AG04450 (cell line): ENCODE measurements at regions not wholly inside any gene's neighbourhood (a gene's known extent, or its start where the extent isn't known, plus 50 kb on each side); places are given as distances from the start of the nearest gene placed in this dataset.

Experiments
- CTCF ChIA-PET: fragments of 300-600, 350-600 bp; formaldehyde crosslinking; extraction: SDS; loops from one replicate; lab custom pipeline; 2022; ENCODE audit warnings: antibody characterized with exemption, inconsistent platforms; lab: Charles Lee
- POLR2A ChIA-PET: fragments of 350-600 bp; formaldehyde crosslinking; extraction: SDS; loops from one replicate; lab custom pipeline; 2021; ENCODE audit warnings: antibody characterized with exemption, inconsistent platforms; lab: Yijun Ruan, JAX
- DNase-seq: peaks from one replicate; pipeline ENCODE4 v3.0.0-alpha.2; 2011; ENCODE audit warnings: low read depth, low spot score
- H3K27ac ChIP-seq: one replicate; pipeline ENCODE4 v1.5.1; 2012; ENCODE audit warnings: low read depth, low read length, control low read depth
- H3K27me3 ChIP-seq: one replicate; pipeline ENCODE4 v1.6.0; 2012; ENCODE audit warnings: low read length; ENCODE audit not compliant: control insufficient read depth, insufficient read depth
- H3K4me3 ChIP-seq: 2 replicates; pipeline ENCODE4 v1.5.1; 2011; ENCODE audit warnings: mild to moderate bottlenecking, low read depth, low read length, control low read depth
- H3K9me3 ChIP-seq: 2 replicates; pipeline ENCODE4 v1.5.1; 2012; ENCODE audit warnings: low read length; ENCODE audit not compliant: control insufficient read depth, insufficient read depth
- TF ChIP-seq, protein P1 (sequence below): IDR thresholded peaks from 2 replicates; pipeline ENCODE4 v1.5.1; 2011; ENCODE audit warnings: low read depth, low read length, control low read depth, inconsistent platforms

DNA sequence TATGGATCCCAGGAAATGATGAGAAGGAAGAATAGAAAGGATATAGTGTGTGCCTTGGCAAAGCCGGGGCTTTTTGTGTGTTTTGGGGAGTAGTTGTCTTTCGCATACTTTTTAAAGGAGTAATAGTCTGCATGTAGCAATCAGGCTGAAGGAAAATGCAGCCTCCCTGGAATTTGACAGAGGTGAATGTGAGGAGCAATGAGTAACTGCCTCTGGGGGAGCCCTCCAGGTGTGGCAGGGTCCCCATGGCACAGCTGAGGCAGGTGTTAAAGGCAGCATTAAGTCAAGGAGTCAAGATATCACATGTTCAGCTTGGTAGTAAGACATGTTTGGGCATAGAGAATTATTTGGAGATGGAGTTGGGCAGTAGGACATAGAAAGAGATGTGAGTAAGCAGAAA, 203.1 kb downstream of the C6orf118 start:
- ChIA-PET CTCF (no interaction called here), POLR2A (no interaction called here)
- Histone ChIP-seq H3K27me3 (no peaks in the 10 kb centered on the region), H3K9me3 (peaks cover 39% of the 10 kb centered on the region), H3K27ac (no peak overlapping the region), H3K4me3 (no peak overlapping the region)
- TF ChIP-seq, protein P1, sequence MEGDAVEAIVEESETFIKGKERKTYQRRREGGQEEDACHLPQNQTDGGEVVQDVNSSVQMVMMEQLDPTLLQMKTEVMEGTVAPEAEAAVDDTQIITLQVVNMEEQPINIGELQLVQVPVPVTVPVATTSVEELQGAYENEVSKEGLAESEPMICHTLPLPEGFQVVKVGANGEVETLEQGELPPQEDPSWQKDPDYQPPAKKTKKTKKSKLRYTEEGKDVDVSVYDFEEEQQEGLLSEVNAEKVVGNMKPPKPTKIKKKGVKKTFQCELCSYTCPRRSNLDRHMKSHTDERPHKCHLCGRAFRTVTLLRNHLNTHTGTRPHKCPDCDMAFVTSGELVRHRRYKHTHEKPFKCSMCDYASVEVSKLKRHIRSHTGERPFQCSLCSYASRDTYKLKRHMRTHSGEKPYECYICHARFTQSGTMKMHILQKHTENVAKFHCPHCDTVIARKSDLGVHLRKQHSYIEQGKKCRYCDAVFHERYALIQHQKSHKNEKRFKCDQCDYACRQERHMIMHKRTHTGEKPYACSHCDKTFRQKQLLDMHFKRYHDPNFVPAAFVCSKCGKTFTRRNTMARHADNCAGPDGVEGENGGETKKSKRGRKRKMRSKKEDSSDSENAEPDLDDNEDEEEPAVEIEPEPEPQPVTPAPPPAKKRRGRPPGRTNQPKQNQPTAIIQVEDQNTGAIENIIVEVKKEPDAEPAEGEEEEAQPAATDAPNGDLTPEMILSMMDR = no peak
- DNase-seq = no peak

DNA sequence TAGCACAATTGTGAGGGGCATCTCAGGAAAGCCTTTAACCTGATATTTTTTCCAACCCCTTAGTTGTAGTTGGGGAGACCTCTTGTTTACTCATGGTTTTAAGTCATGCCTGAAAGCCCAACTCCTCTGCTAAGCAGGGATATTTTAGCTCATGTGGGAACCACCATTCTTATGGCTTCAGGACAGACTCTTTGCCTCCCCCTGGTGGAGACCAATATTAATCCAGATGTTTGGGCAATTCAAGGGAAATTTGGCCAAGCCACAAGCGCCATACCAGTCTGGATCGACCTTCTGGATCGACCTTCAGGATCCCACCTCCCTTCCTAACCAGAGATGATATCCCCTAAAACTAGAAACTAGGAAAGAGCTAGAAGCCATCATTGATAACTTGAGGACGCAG, 211.2 kb downstream of the C6orf118 start:
- no peaks in the 10 kb centered on the region for H3K27me3 ChIP-seq
- no peak for DNase-seq
- peaks cover 48% of the 10 kb centered on the region for H3K9me3 ChIP-seq
- ChIA-PET POLR2A (no interaction called here), CTCF (no interaction called here)
- H3K27ac ChIP-seq = no peak overlapping the region
- TF ChIP-seq, protein P1 = no peak
- no peak overlapping the region for H3K4me3 ChIP-seq

DNA sequence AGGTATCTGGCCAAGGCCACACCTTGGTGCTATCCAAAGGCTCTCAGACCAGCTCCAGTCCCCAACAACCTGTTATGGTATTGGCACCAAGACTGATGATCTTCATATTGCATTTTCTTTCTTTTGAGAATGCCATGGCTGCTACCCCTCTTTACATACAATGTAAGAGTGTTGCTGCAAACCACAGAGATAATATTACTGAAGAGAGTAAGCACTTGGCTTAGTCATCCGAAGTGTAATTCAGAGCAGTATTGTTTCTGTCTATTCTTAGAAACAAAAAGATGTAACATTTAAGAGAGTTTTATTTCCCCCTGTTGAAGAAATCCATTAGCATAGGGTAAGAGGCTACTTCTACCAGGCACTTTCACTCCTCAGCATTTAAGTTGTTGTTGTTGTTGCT, 212.5 kb downstream of the C6orf118 start:
- TF ChIP-seq, protein P1 = no peak
- Histone ChIP-seq H3K27me3 (no peaks in the 10 kb centered on the region), H3K27ac (no peak overlapping the region), H3K4me3 (no peak overlapping the region), H3K9me3 (peaks cover 38% of the 10 kb centered on the region)
- no peak for DNase-seq
- CTCF ChIA-PET = no interaction called here
- POLR2A ChIA-PET = no interaction called here

DNA sequence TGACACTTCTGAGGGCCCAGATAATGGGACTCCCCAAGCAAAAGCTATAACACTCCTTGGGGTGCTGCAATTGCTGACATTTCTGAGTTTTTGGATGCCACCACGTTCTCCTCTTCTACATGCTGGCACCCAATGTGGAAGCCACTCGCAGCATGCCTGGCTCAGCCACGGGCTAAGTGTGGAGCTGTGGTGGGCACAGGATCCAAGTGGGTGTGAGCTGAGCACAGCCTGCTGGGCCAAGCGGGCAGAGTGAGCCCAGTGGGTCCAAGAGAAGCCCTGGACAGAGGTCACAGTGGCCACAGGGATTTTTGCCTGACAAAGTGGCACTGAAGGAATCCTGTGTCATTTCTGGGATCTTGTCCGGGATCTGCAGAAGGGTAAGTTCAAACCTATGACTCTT, 213.2 kb downstream of the C6orf118 start:
- Histone ChIP-seq H3K4me3 (no peak overlapping the region), H3K27me3 (no peaks in the 10 kb centered on the region), H3K9me3 (peaks cover 37% of the 10 kb centered on the region), H3K27ac (no peak overlapping the region)
- POLR2A ChIA-PET = no interaction called here
- no peak for DNase-seq
- TF ChIP-seq, protein P1 = no peak
- CTCF ChIA-PET = no interaction called here

DNA sequence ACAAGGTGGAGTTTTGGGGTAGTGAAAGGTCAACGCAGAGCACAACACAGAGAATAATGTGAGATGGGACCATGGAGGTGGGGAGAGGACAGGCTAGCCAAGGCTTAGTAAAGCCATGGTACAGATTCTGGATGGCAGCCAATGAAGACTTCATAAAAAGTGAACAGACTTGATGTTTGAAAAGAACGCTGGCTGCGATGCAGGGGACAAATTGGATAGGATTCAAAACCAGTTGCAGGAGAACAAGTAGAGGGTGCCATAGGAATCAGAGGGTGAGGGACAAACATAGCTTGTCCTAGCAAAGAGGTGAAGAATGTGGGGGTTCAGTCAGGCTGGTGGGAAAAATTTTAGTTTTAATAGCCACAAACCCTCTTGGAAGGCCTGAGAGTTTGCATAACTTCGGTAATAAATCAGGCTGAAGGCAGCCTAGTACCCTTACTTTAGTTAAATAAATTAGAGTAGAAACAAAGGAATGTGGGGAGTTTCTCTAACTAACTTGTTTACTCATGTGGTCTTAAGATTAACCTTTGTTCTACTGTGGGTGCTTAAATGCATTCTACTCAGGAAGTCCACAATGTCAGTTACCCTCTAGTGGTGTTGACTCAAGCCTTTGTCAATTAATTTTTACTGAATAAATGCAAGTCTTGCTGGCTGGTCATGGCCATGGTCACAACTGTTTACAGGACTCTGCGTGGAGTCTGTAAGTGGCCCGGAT, 216.4 kb downstream of the C6orf118 start:
- H3K27me3 ChIP-seq = no peaks in the 10 kb centered on the region
- ChIA-PET CTCF (no interaction called here), POLR2A (no interaction called here)
- peaks cover 29% of the 10 kb centered on the region for H3K9me3 ChIP-seq
- no peak for DNase-seq
- TF ChIP-seq, protein P1 = no peak
- H3K4me3 ChIP-seq = no peak overlapping the region
- no peak overlapping the region for H3K27ac ChIP-seq
